ENCODE measurements at regions not wholly inside any gene's neighbourhood (a gene's known extent, or its start where the extent isn't known, plus 50 kb on each side); places are given as distances from the start of the nearest gene placed in this dataset.

GRCh38 chr4:54487491-54487890 is 170.3 kb upstream of the KIT start:
- no peaks in the 10 kb centered on the region for H3K36me3 ChIP-seq
- WGBS, 2 donors: 93% methylated on average over 2 of the region's 2 CpGs
- no peaks in the 10 kb centered on the region for H3K27me3 ChIP-seq
- H3K4me3 ChIP-seq: no peak overlapping the region
- no peak overlapping the region for H3K27ac ChIP-seq
- DNase-seq (ENCODE audit: low spot score in 2 of 2): no peak
- H3K4me1 ChIP-seq: no peaks in the 10 kb centered on the region
- TF ChIP-seq POLR2A (IDR thresholded peaks at IDR 0.05) (no peak), EP300 (IDR thresholded peaks at IDR 0.05) (no peak), CTCF (IDR thresholded peaks at IDR 0.05) (no peak)
- no peaks in the 10 kb centered on the region for H3K9me3 ChIP-seq

GRCh38 chr4:54493862-54494261 is 163.9 kb upstream of the KIT start:
- 81 to 87% methylated on average over 3 of the region's 3 CpGs for WGBS, 2 donors
- no peak for TF ChIP-seq EP300 (IDR thresholded peaks at IDR 0.05)
- TF ChIP-seq CTCF (IDR thresholded peaks at IDR 0.05): no peak
- no peak for TF ChIP-seq POLR2A (IDR thresholded peaks at IDR 0.05)
- Histone ChIP-seq H3K27me3 (no peaks in the 10 kb centered on the region), H3K36me3 (no peaks in the 10 kb centered on the region), H3K9me3 (no peaks in the 10 kb centered on the region), H3K4me3 (no peak overlapping the region), H3K4me1 (no peaks in the 10 kb centered on the region), H3K27ac (no peak overlapping the region)
- no peak for DNase-seq (ENCODE audit: low spot score in 2 of 2)

- Histone ChIP-seq H3K36me3 (no peaks in the 10 kb centered on the region), H3K27me3 (no peaks in the 10 kb centered on the region), H3K27ac (no peak overlapping the region), H3K4me1 (no peaks in the 10 kb centered on the region), H3K9me3 (no peaks in the 10 kb centered on the region), H3K4me3 (no peak overlapping the region)
- TF ChIP-seq CTCF (IDR thresholded peaks at IDR 0.05) (no peak), POLR2A (IDR thresholded peaks at IDR 0.05) (no peak), EP300 (IDR thresholded peaks at IDR 0.05) (no peak)
- no peak for DNase-seq (ENCODE audit: low spot score in 2 of 2)
- 78 to 83% methylated on average over 7 of the region's 7 CpGs for WGBS, 2 donors
These were observed 162.7 kb upstream of the KIT start for GRCh38 chr4:54495091-54495490.

GRCh38 chr4:54495641-54496040 is 162.1 kb upstream of the KIT start:
- Histone ChIP-seq H3K27me3 (no peaks in the 10 kb centered on the region), H3K9me3 (no peaks in the 10 kb centered on the region), H3K36me3 (no peaks in the 10 kb centered on the region), H3K4me1 (no peaks in the 10 kb centered on the region), H3K4me3 (no peak overlapping the region), H3K27ac (no peak overlapping the region)
- DNase-seq (ENCODE audit: low spot score in 2 of 2): no peak
- 78 to 88% methylated on average over 3 of the region's 3 CpGs for WGBS, 2 donors
- TF ChIP-seq EP300 (IDR thresholded peaks at IDR 0.05) (no peak), POLR2A (IDR thresholded peaks at IDR 0.05) (no peak), CTCF (IDR thresholded peaks at IDR 0.05) (no peak)

- 75 to 81% methylated on average over 5 of the region's 5 CpGs for WGBS, 2 donors
- Histone ChIP-seq H3K4me3 (no peak overlapping the region), H3K36me3 (no peaks in the 10 kb centered on the region), H3K9me3 (no peaks in the 10 kb centered on the region), H3K27me3 (no peaks in the 10 kb centered on the region), H3K27ac (no peak overlapping the region), H3K4me1 (no peaks in the 10 kb centered on the region)
- TF ChIP-seq CTCF (IDR thresholded peaks at IDR 0.05): no peak
- TF ChIP-seq EP300 (IDR thresholded peaks at IDR 0.05): no peak
- TF ChIP-seq POLR2A (IDR thresholded peaks at IDR 0.05): no peak
- no peak for DNase-seq (ENCODE audit: low spot score in 2 of 2)
These were observed 161.3 kb upstream of the KIT start for GRCh38 chr4:54496412-54496811.

Measured in tibial nerve (tissue), 4 donors.